ENCODE measurements at regions not wholly inside any gene's neighbourhood (a gene's known extent, or its start where the extent isn't known, plus 50 kb on each side); places are given as distances from the start of the nearest gene placed in this dataset.

DNA sequence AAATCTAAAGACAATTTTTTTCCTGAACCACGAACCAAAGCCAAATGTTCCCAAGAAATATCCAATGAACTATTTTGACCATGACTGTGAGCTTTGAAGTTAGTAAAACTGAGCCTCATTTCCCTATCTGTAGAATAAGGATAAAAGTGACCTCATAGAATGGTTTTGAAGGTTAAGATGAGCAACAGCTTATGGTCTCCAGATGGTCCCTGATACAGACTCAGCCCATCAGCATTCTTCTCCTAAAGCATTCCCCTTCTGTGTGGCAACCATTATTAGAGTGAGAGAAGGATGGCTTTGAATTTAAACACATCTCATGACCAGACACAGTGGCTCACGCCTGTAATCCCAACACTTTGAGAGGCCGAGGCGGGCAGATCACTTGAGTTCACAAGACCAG is 70.1 kb downstream of the COPRS start:
- TF ChIP-seq EZH2phosphoT487 (IDR thresholded peaks at IDR 0.05; ENCODE audit: insufficient read depth, low read depth): no peak
- no peak for TF ChIP-seq EZH2 (IDR thresholded peaks at IDR 0.05; ENCODE audit: insufficient read depth, poor library complexity, severe bottlenecking)
